Karpas-422 (cell line): ENCODE measurements at regions not wholly inside any gene's neighbourhood (a gene's known extent, or its start where the extent isn't known, plus 50 kb on each side); places are given as distances from the start of the nearest gene placed in this dataset.

Experiments used
- DNase-seq: peaks from one replicate; pipeline ENCODE4 v3.0.0-alpha.2; 2015
- H2AFZ ChIP-seq: fragments of 200-600 bp; sonication (generic); 2 replicates; pipeline ENCODE4 v1.6.1; 2014; ENCODE audit warnings: antibody characterized with exemption, low read length, mixed read lengths
- H3K27ac ChIP-seq: fragments of 200-600 bp; sonication (generic); 2 replicates; pipeline ENCODE4 v1.5.1; 2014; ENCODE audit warnings: mild to moderate bottlenecking, low read length, moderate library complexity
- H3K27me3 ChIP-seq: fragments of 200-600 bp; sonication (generic); 2 replicates; pipeline ENCODE4 v1.6.1; 2014; ENCODE audit warnings: low read length, mixed read lengths
- H3K36me3 ChIP-seq: fragments of 200-600 bp; sonication (generic); 2 replicates; pipeline ENCODE4 v1.6.1; 2014; ENCODE audit warnings: low read length, mixed read lengths; ENCODE audit not compliant: insufficient read depth
- H3K4me1 ChIP-seq: fragments of 200-600 bp; sonication (generic); 2 replicates; pipeline ENCODE4 v1.6.1; 2014; ENCODE audit warnings: mild to moderate bottlenecking, low read length, mixed read lengths
- H3K4me2 ChIP-seq: fragments of 200-600 bp; sonication (generic); 2 replicates; pipeline ENCODE4 v1.6.1; 2014; ENCODE audit warnings: low read length, low read depth, mild to moderate bottlenecking; ENCODE audit not compliant: poor library complexity, severe bottlenecking
- H3K4me3 ChIP-seq: fragments of 200-600 bp; sonication (generic); 2 replicates; pipeline ENCODE4 v1.5.1; 2014; ENCODE audit warnings: mild to moderate bottlenecking, antibody characterized with exemption, low read length, mixed read lengths
- H3K79me2 ChIP-seq: fragments of 200-600 bp; sonication (generic); 2 replicates; pipeline ENCODE4 v1.6.1; 2014; ENCODE audit warnings: mild to moderate bottlenecking, low read length, mixed read lengths
- H3K9ac ChIP-seq: fragments of 200-600 bp; sonication (generic); 2 replicates; pipeline ENCODE4 v1.6.0; 2014; ENCODE audit warnings: low read length
- H3K9me2 ChIP-seq: fragments of 200-600 bp; sonication (generic), shearing (Covaris generic); replicated peaks from 2 replicates; pipeline ENCODE4 v1.6.0; 2014; ENCODE audit warnings: mild to moderate bottlenecking, low read length, moderate library complexity; ENCODE audit not compliant: insufficient read depth
- H3K9me3 ChIP-seq: fragments of 300-700, 200-600 bp; sonication (generic); 2 replicates; pipeline ENCODE4 v1.6.1; 2014; ENCODE audit warnings: low read length, mixed read lengths
- H4K20me1 ChIP-seq: fragments of 200-600 bp; sonication (generic); 2 replicates; pipeline ENCODE4 v1.6.1; 2014; ENCODE audit warnings: mild to moderate bottlenecking, antibody characterized with exemption, low read length, low read depth; ENCODE audit not compliant: insufficient read depth

- peaks cover 15% of the 10 kb centered on the region for H3K4me1 ChIP-seq
- H3K27ac ChIP-seq: no peak overlapping the region
- H3K9me2 ChIP-seq: no peaks in the 10 kb centered on the region
- H3K4me2 ChIP-seq: no peak overlapping the region
- no peak overlapping the region for H3K9ac ChIP-seq
- no peak overlapping the region for H3K4me3 ChIP-seq
- H4K20me1 ChIP-seq: 0 out of 2 replicates have a peak, but pooled peaks cover 3% of the 10 kb centered on the region
- no peak for DNase-seq
- no peaks in the 10 kb centered on the region for H3K27me3 ChIP-seq
- H3K36me3 ChIP-seq: no peaks in the 10 kb centered on the region
- H3K9me3 ChIP-seq: no peaks in the 10 kb centered on the region
- no peaks in the 10 kb centered on the region for H3K79me2 ChIP-seq
- H2AFZ ChIP-seq: no peak overlapping the region
Measured at GRCh38 chr1:10940838-10941237, 71.6 kb upstream of the TARDBP start.

GRCh38 chr1:10941891-10942541 lies 70.4 kb upstream of the TARDBP start:
- Histone ChIP-seq H3K79me2 (no peaks in the 10 kb centered on the region), H3K36me3 (no peaks in the 10 kb centered on the region), H3K9me3 (no peaks in the 10 kb centered on the region), H3K9me2 (no peaks in the 10 kb centered on the region), H4K20me1 (0 out of 2 replicates have a peak, but pooled peaks cover 3% of the 10 kb centered on the region), H3K9ac (no peak overlapping the region), H3K27me3 (no peaks in the 10 kb centered on the region), H3K4me3 (no peak overlapping the region), H3K27ac (no peak overlapping the region), H3K4me2 (no peak overlapping the region), H2AFZ (no peak overlapping the region), H3K4me1 (peaks cover 15% of the 10 kb centered on the region)
- DNase-seq: peak; percentile 82

DNA sequence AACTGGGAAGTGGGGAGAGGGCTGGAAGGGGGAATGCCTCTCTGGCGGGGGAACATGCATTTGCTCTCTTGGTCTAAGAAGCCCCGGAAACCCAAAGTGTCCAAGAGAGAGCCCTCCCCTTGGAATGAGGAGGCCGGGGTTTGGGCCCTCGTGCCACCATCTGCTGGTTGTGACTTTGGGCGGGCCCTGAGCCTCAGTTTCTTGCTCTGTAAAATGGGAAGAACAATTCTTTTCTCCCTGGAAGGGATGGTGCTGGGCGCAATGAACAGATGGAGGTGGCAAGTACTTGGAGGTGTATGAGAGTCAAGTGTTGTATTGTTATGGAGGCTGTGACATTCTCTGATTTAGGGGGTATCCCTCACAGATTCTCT lies 69.9 kb upstream of the TARDBP start:
- Histone ChIP-seq H3K4me3 (no peak overlapping the region), H3K79me2 (no peaks in the 10 kb centered on the region), H4K20me1 (0 out of 2 replicates have a peak, but pooled peaks cover 3% of the 10 kb centered on the region), H3K36me3 (no peaks in the 10 kb centered on the region), H3K27ac (no peak overlapping the region), H3K9me3 (no peaks in the 10 kb centered on the region), H3K9me2 (no peaks in the 10 kb centered on the region), H3K9ac (no peak overlapping the region), H3K4me2 (no peak overlapping the region), H3K4me1 (peaks cover 15% of the 10 kb centered on the region), H3K27me3 (no peaks in the 10 kb centered on the region), H2AFZ (no peak overlapping the region)
- DNase-seq: no peak

- H4K20me1 ChIP-seq: 0 out of 2 replicates have a peak, but pooled peaks cover 3% of the 10 kb centered on the region
- no peak overlapping the region for H3K9ac ChIP-seq
- H3K4me2 ChIP-seq: no peak overlapping the region
- no peaks in the 10 kb centered on the region for H3K79me2 ChIP-seq
- no peaks in the 10 kb centered on the region for H3K36me3 ChIP-seq
- no peak overlapping the region for H2AFZ ChIP-seq
- H3K4me3 ChIP-seq: no peak overlapping the region
- H3K4me1 ChIP-seq: peaks cover 15% of the 10 kb centered on the region
- H3K9me2 ChIP-seq: no peaks in the 10 kb centered on the region
- H3K27ac ChIP-seq: no peak overlapping the region
- H3K9me3 ChIP-seq: no peaks in the 10 kb centered on the region
- no peak for DNase-seq
- H3K27me3 ChIP-seq: no peaks in the 10 kb centered on the region
Measured at GRCh38 chr1:10943041-10943440, 69.4 kb upstream of the TARDBP start.

DNA sequence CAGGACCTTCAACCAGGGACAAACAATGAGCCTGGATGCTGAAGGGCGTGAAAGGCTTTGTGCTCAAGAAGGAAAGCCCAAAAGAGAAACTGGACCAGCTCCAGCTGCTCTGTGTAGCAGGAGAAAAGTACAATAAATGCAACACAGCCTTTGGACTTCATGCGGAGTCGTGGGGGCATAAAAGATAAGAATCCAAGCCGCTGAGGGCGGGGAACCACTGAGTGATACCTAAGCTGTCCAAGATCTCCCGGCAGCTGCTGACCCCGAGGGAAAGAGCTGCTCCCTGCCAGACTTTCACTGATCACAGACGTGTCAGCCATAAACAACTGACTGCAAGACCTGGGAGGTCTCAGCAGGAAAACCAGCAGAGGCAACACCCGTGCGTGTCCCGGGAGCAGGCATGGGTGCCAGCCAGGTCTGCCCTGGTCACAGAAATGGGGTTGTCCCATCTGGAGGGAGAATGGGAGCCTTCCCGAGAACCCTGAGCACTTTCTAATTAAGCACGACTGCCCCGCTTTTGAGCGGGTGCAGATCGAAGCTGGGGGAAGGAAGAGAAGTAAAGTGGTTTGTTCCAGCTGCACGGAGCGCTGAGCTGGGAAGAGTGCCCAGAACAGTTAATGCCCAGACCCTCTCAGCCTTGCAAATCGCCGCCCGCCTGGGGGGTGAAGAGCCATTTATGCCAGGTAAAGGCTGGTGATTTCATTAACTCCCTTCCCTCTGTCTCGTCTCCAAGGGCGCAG lies 68.3 kb upstream of the TARDBP start:
- H3K79me2 ChIP-seq: no peaks in the 10 kb centered on the region
- H3K4me1 ChIP-seq: peaks cover 15% of the 10 kb centered on the region
- no peaks in the 10 kb centered on the region for H3K27me3 ChIP-seq
- DNase-seq: no peak
- H3K4me3 ChIP-seq: no peak overlapping the region
- no peak overlapping the region for H3K27ac ChIP-seq
- H3K36me3 ChIP-seq: no peaks in the 10 kb centered on the region
- H4K20me1 ChIP-seq: 0 out of 2 replicates have a peak, but pooled peaks cover 3% of the 10 kb centered on the region
- no peaks in the 10 kb centered on the region for H3K9me3 ChIP-seq
- no peak overlapping the region for H2AFZ ChIP-seq
- H3K4me2 ChIP-seq: no peak overlapping the region
- H3K9me2 ChIP-seq: no peaks in the 10 kb centered on the region
- no peak overlapping the region for H3K9ac ChIP-seq

- H3K4me1 ChIP-seq: peaks cover 8% of the 10 kb centered on the region
- no peak overlapping the region for H2AFZ ChIP-seq
- H3K9me2 ChIP-seq: no peaks in the 10 kb centered on the region
- no peak overlapping the region for H3K4me2 ChIP-seq
- no peaks in the 10 kb centered on the region for H3K27me3 ChIP-seq
- no peak for DNase-seq
- no peak overlapping the region for H3K27ac ChIP-seq
- 0 out of 2 replicates have a peak, but pooled peaks cover 3% of the 10 kb centered on the region for H4K20me1 ChIP-seq
- H3K9ac ChIP-seq: no peak overlapping the region
- H3K36me3 ChIP-seq: no peaks in the 10 kb centered on the region
- H3K79me2 ChIP-seq: no peaks in the 10 kb centered on the region
- H3K4me3 ChIP-seq: no peak overlapping the region
- H3K9me3 ChIP-seq: no peaks in the 10 kb centered on the region
Measured at GRCh38 chr1:10945991-10946509, 66.4 kb upstream of the TARDBP start.

DNA sequence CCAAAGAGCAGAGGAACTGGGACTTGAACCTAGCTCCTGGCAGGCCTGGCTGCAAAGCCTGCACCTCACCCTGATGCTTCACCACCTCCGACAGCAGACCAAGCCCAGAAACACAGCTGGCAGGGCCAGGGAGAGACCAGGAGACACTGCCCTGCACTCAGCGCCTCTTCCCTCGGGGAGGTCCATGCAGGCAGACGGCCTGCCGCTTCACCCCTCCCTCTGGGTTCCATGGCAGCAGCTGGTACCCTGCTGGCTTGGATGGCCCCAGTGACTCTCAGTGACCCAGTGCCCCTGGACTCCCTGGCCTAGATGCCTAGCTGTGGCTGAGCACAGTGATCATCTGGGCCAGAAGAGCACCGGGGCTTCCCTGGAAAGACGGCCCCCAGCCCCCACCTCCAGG lies 65.3 kb upstream of the TARDBP start:
- H3K9me2 ChIP-seq: no peaks in the 10 kb centered on the region
- no peak overlapping the region for H3K4me3 ChIP-seq
- H3K27me3 ChIP-seq: no peaks in the 10 kb centered on the region
- H3K9me3 ChIP-seq: no peaks in the 10 kb centered on the region
- DNase-seq: no peak
- H3K9ac ChIP-seq: no peak overlapping the region
- H3K4me2 ChIP-seq: no peak overlapping the region
- H4K20me1 ChIP-seq: 0 out of 2 replicates have a peak, but pooled peaks cover 3% of the 10 kb centered on the region
- peaks cover 6% of the 10 kb centered on the region for H3K4me1 ChIP-seq
- H3K79me2 ChIP-seq: no peaks in the 10 kb centered on the region
- no peak overlapping the region for H3K27ac ChIP-seq
- H3K36me3 ChIP-seq: no peaks in the 10 kb centered on the region
- no peak overlapping the region for H2AFZ ChIP-seq

- no peak overlapping the region for H3K4me3 ChIP-seq
- H3K9me2 ChIP-seq: no peaks in the 10 kb centered on the region
- no peaks in the 10 kb centered on the region for H3K9me3 ChIP-seq
- no peak overlapping the region for H3K4me2 ChIP-seq
- DNase-seq: no peak
- no peaks in the 10 kb centered on the region for H3K36me3 ChIP-seq
- no peaks in the 10 kb centered on the region for H3K4me1 ChIP-seq
- H3K9ac ChIP-seq: no peak overlapping the region
- H3K79me2 ChIP-seq: no peaks in the 10 kb centered on the region
- H3K27ac ChIP-seq: no peak overlapping the region
- H3K27me3 ChIP-seq: no peaks in the 10 kb centered on the region
- H2AFZ ChIP-seq: no peak overlapping the region
- 0 out of 2 replicates have a peak, but pooled peaks cover 3% of the 10 kb centered on the region for H4K20me1 ChIP-seq
Measured at GRCh38 chr1:10947691-10948462, 64.6 kb upstream of the TARDBP start.
